HCT116 (cell line): ENCODE measurements at regions not wholly inside any gene's neighbourhood (a gene's known extent, or its start where the extent isn't known, plus 50 kb on each side); places are given as distances from the start of the nearest gene placed in this dataset.

ENCODE experiments used
- ATAC-seq: fragments of 200-7000 bp; cut with Tn5 transposase; 2 replicates; pipeline ENCODE4 v1.9.1; 2020; ENCODE audit warnings: mild to moderate bottlenecking, moderate library complexity
- BruUV-seq: library from RNA; stranded (reverse); fragments of 400-500 nt; replicated peaks from 2 replicates; lab custom pipeline; 2021; lab: Mats Ljungman, UMichigan
- CTCF ChIA-PET: fragments of 300-600 bp; sonication (Branson Sonifier 250); formaldehyde crosslinking; loops from one replicate; lab custom pipeline; 2021; ENCODE audit warnings: antibody characterized with exemption; lab: Charles Lee
- POLR2A ChIA-PET: fragments of 300-600, 350-600 bp; sonication (Branson Sonifier 250); formaldehyde crosslinking; loops from one replicate; lab custom pipeline; 2021; ENCODE audit warnings: antibody characterized with exemption; lab: Charles Lee
- RAD21 ChIA-PET, 2 experiments: fragments of 300-600 bp; sonication (Branson Sonifier 250); formaldehyde crosslinking; loops; one replicate each; lab custom pipeline; 2023; ENCODE audit warnings: low total read pairs in 2 of 2; ENCODE audit not compliant: uncharacterized antibody in 2 of 2, unreplicated experiment in 2 of 2, low non-redundant PET in 1 of 2; lab: Charles Lee
- DNase-seq: peaks from one replicate; pipeline ENCODE4 v3.0.0-alpha.2; 2010; ENCODE audit warnings: low read depth, low spot score
- H2AFZ ChIP-seq: fragments of 200-600 bp; shearing (Covaris generic), sonication (generic); 2 replicates; pipeline ENCODE4 v1.6.1; 2017; ENCODE audit warnings: low read depth, mixed run types, mixed read lengths, antibody characterized with exemption, low read length; ENCODE audit not compliant: poor library complexity, severe bottlenecking
- H3K27ac ChIP-seq: 2 replicates; pipeline ENCODE4 v1.5.1; 2012; ENCODE audit warnings: low read depth, low read length
- H3K27me3 ChIP-seq: fragments of 200-600 bp; sonication (generic); 2 replicates; pipeline ENCODE4 v1.6.1; 2016; ENCODE audit warnings: mixed run types, low read length, mixed read lengths; ENCODE audit not compliant: insufficient read depth
- H3K36me3 ChIP-seq, 2 experiments: fragments of 200-500 bp in 1 of 2; fragments of 200-600 bp in 1 of 2; sonication (Bioruptor generic) in 1 of 2; sonication (generic) in 1 of 2; 2 replicates each; pipeline versions ENCODE4 v1.5.1 to v1.6.1; 2014 to 2016; ENCODE audit warnings: low read length in 2 of 2, inconsistent platforms in 1 of 2, mixed read lengths in 1 of 2, mixed run types in 1 of 2; ENCODE audit not compliant: insufficient read depth in 2 of 2, control insufficient read depth in 1 of 2
- H3K4me1 ChIP-seq, 2 experiments: fragments of 200-600 bp in 1 of 2; sonication (generic) in 1 of 2; 2 replicates each; pipeline versions ENCODE4 v1.5.1 to v1.6.1; 2012 to 2017; ENCODE audit warnings: low read length in 2 of 2, inconsistent platforms in 1 of 2, mild to moderate bottlenecking in 1 of 2, mixed read lengths in 1 of 2, mixed run types in 1 of 2, moderate library complexity in 1 of 2; ENCODE audit not compliant: insufficient read depth in 2 of 2, control insufficient read depth in 1 of 2
- H3K4me2 ChIP-seq: fragments of 200-600 bp; sonication (generic); 2 replicates; pipeline ENCODE4 v1.6.1; 2017; ENCODE audit warnings: mixed run types, low read length, mixed read lengths
- H3K4me3 ChIP-seq, 2 experiments: fragments of 200-600 bp in 1 of 2; sonication (generic) in 1 of 2; replicated peaks in 1 of 2; 2 replicates each; pipeline ENCODE4 v1.5.1; 2011 to 2016; ENCODE audit warnings: low read length in 2 of 2, control low read depth in 1 of 2, low read depth in 1 of 2, mild to moderate bottlenecking in 1 of 2, mixed read lengths in 1 of 2, mixed run types in 1 of 2
- H3K79me2 ChIP-seq: fragments of 200-600 bp; sonication (generic); 2 replicates; pipeline ENCODE4 v1.6.1; 2017; ENCODE audit warnings: mild to moderate bottlenecking, mixed run types, low read length, moderate library complexity, mixed read lengths; ENCODE audit not compliant: insufficient read depth
- H3K9ac ChIP-seq: fragments of 200-600 bp; sonication (generic); 2 replicates; pipeline ENCODE4 v1.6.1; 2016; ENCODE audit warnings: low read length, mixed read lengths
- H3K9me2 ChIP-seq: fragments of 200-600 bp; sonication (generic), shearing (Covaris generic); 2 replicates; pipeline ENCODE4 v1.6.1; 2017; ENCODE audit warnings: mixed run types, mild to moderate bottlenecking, moderate library complexity; ENCODE audit not compliant: insufficient read depth
- H3K9me3 ChIP-seq, 2 experiments: fragments of 200-500 bp in 1 of 2; fragments of 200-600 bp in 1 of 2; sonication (Bioruptor generic) in 1 of 2; sonication (generic) in 1 of 2; 2 replicates each; pipeline ENCODE4 v1.6.1; 2014 to 2017; ENCODE audit warnings: low read length in 2 of 2, mixed read lengths in 2 of 2, inconsistent platforms in 1 of 2, low read depth in 1 of 2, mild to moderate bottlenecking in 1 of 2, mixed run types in 1 of 2, moderate library complexity in 1 of 2; ENCODE audit not compliant: control insufficient read depth in 1 of 2, insufficient read depth in 1 of 2
- H4K20me1 ChIP-seq: fragments of 200-600 bp; sonication (generic), shearing (Covaris generic); 2 replicates; pipeline ENCODE4 v1.6.1; 2017; ENCODE audit warnings: mixed run types, mild to moderate bottlenecking, moderate library complexity; ENCODE audit not compliant: insufficient read depth
- EGR1 ChIP-seq: IDR thresholded peaks from 2 replicates; pipeline ENCODE4 v1.6.1; 2012; ENCODE audit warnings: low read depth
- FOSL1 ChIP-seq: IDR thresholded peaks from 2 replicates; pipeline ENCODE4 v1.6.1; 2012; ENCODE audit warnings: low read depth
- JUND ChIP-seq: IDR thresholded peaks from 2 replicates; pipeline ENCODE4 v1.6.1; 2012
- MAX ChIP-seq: IDR thresholded peaks from 2 replicates; pipeline ENCODE4 v1.6.1; 2012
- POLR2A ChIP-seq: IDR thresholded peaks from 2 replicates; pipeline ENCODE4 v1.7.0; 2011; ENCODE audit warnings: borderline replicate concordance; ENCODE audit not compliant: insufficient read depth, insufficient read length; ENCODE audit errors: extremely low read depth
- RAD21 ChIP-seq: IDR thresholded peaks from 2 replicates; pipeline ENCODE4 v1.6.1; 2012; ENCODE audit warnings: low read depth, mild to moderate bottlenecking
- SIN3A ChIP-seq: IDR thresholded peaks from 2 replicates; pipeline ENCODE4 v1.6.1; 2012; ENCODE audit warnings: low read depth
- TCF7L2 ChIP-seq: IDR thresholded peaks from 2 replicates; pipeline ENCODE4 v1.7.0; 2011; ENCODE audit warnings: borderline replicate concordance, inconsistent platforms; ENCODE audit not compliant: insufficient read depth, insufficient read length; ENCODE audit errors: extremely low read depth
- ZBTB33 ChIP-seq: IDR thresholded peaks from 2 replicates; pipeline ENCODE4 v1.6.1; 2011; ENCODE audit warnings: mild to moderate bottlenecking, low read length, moderate library complexity; ENCODE audit not compliant: insufficient replicate concordance; ENCODE audit errors: extremely low read depth
- intact Hi-C: fragments of 100-400 bp; cut with micrococcal nuclease; formaldehyde crosslinking; loops from 2 replicates; pipeline ENCODE4 v1.10.0; 2022
- TF ChIP-seq, protein P1 (sequence below): IDR thresholded peaks from 2 replicates; pipeline ENCODE4 v1.6.1; 2012

GRCh38 chr11:24411791-24412190, 85.1 kb upstream of the LUZP2 start (continued):
- no peak for TF ChIP-seq TCF7L2
- TF ChIP-seq FOSL1: no peak
- no peak for TF ChIP-seq POLR2A
- TF ChIP-seq, protein P1, sequence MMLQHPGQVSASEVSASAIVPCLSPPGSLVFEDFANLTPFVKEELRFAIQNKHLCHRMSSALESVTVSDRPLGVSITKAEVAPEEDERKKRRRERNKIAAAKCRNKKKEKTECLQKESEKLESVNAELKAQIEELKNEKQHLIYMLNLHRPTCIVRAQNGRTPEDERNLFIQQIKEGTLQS: no peak
- no peak for TF ChIP-seq MAX

DNA sequence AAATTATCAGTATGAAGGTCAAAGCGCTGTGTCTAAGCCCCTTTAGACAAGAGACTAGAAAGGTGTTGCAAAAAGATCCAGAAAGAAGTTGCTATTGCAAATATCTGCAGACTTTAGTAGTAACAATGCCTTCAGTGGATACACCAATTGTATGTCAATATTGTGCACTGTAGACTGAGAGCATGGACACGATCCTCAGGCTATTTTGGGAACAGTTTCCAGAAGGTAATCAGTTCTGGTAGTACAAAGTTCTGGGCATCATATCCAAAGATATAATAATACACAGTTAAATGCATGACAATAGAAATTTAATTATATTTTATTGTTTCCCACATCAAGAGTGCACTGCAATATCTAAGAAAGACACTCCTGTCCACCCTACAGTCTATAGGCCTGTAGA, 84.1 kb upstream of the LUZP2 start:
- no peak for TF ChIP-seq EGR1
- RAD21 ChIA-PET: no interaction called here

DNA sequence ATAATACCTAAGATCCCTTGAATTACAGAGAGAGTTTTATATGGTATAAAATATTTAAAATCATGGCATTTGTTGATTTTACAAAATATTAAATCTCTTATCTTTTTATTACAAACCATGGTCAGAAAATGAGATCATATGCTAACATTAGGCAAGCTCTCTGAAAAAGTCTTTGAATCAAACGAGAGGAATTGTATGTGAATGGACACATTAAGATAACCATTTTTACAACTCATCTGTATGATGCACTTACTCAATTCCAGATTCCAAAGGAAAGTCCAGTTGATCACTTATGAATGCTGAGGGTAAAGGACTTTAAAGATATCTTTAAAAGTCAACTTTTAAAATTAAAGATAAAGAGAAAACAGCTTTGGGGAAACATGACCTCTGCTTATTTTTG, 83.5 kb upstream of the LUZP2 start:
- H3K9me2 ChIP-seq: no peaks in the 10 kb centered on the region
- intact Hi-C loops: no loop called here
- no peak overlapping the region for H3K4me3 ChIP-seq
- no peaks in the 10 kb centered on the region for H3K4me1 ChIP-seq
- no peak overlapping the region for H3K27ac ChIP-seq
- no TSS peak for BruUV-seq
- H3K79me2 ChIP-seq: no peaks in the 10 kb centered on the region
- no peaks in the 10 kb centered on the region for H3K36me3 ChIP-seq
- no peaks in the 10 kb centered on the region for H3K27me3 ChIP-seq
- ATAC-seq (no peak), DNase-seq (no peak)
- ChIA-PET POLR2A (no interaction called here), RAD21 (no interaction called here), CTCF (no interaction called here)
- TF ChIP-seq TCF7L2 (no peak), ZBTB33 (no peak), RAD21 (no peak), SIN3A (no peak), JUND (no peak), POLR2A (no peak)
- H3K9ac ChIP-seq: no peak overlapping the region
- peaks cover 0 to 9% of the 10 kb centered on the region in 2 experiments; a peak in 1 of 4 replicates for H3K9me3 ChIP-seq
- no peak overlapping the region for H3K4me2 ChIP-seq
- no peaks in the 10 kb centered on the region; the same call in 1 of the 2 replicates for H4K20me1 ChIP-seq
- H2AFZ ChIP-seq: no peak overlapping the region

More for the DNA sequence above, 84.1 kb upstream of the LUZP2 start:
- ChIA-PET POLR2A (no interaction called here), CTCF (no interaction called here)
- no peaks in the 10 kb centered on the region for H3K36me3 ChIP-seq
- intact Hi-C loops: no loop called here
- no peaks in the 10 kb centered on the region for H3K79me2 ChIP-seq
- peaks cover 0 to 9% of the 10 kb centered on the region in 2 experiments; a peak in 1 of 4 replicates for H3K9me3 ChIP-seq
- no peak for ATAC-seq
- no peaks in the 10 kb centered on the region for H3K4me1 ChIP-seq
- BruUV-seq: no TSS peak
- H3K9ac ChIP-seq: no peak overlapping the region
- H3K4me2 ChIP-seq: no peak overlapping the region
- H2AFZ ChIP-seq: no peak overlapping the region
- no peak overlapping the region for H3K27ac ChIP-seq
- H3K4me3 ChIP-seq: no peak overlapping the region
- no peaks in the 10 kb centered on the region for H3K9me2 ChIP-seq
- H4K20me1 ChIP-seq: no peaks in the 10 kb centered on the region; the same call in 1 of the 2 replicates
- no peaks in the 10 kb centered on the region for H3K27me3 ChIP-seq
- no peak for DNase-seq
